ENCODE measurements at regions not wholly inside any gene's neighbourhood (a gene's known extent, or its start where the extent isn't known, plus 50 kb on each side); places are given as distances from the start of the nearest gene placed in this dataset.
"Not testable (repeated sequence)": the region's sequence is repeated elsewhere in the genome, so short reads cannot be mapped to it uniquely, and the experiment has no call there.

GRCh38 chr11:97087419-97087818 lies 697.6 kb downstream of the JRKL start:
- H3K4me2 ChIP-seq (ENCODE audit: insufficient read depth, low read length) = no peak overlapping the region
- H3K27ac ChIP-seq (ENCODE audit: low read depth, low read length) = no peak overlapping the region
- H3K79me2 ChIP-seq (ENCODE audit: insufficient read depth, low read length) = no peaks in the 10 kb centered on the region
- TF ChIP-seq, protein P1, sequence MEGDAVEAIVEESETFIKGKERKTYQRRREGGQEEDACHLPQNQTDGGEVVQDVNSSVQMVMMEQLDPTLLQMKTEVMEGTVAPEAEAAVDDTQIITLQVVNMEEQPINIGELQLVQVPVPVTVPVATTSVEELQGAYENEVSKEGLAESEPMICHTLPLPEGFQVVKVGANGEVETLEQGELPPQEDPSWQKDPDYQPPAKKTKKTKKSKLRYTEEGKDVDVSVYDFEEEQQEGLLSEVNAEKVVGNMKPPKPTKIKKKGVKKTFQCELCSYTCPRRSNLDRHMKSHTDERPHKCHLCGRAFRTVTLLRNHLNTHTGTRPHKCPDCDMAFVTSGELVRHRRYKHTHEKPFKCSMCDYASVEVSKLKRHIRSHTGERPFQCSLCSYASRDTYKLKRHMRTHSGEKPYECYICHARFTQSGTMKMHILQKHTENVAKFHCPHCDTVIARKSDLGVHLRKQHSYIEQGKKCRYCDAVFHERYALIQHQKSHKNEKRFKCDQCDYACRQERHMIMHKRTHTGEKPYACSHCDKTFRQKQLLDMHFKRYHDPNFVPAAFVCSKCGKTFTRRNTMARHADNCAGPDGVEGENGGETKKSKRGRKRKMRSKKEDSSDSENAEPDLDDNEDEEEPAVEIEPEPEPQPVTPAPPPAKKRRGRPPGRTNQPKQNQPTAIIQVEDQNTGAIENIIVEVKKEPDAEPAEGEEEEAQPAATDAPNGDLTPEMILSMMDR (IDR thresholded peaks at IDR 0.05; ENCODE audit: extremely low read depth, low read depth, low read length) = no peak
- no peaks in the 10 kb centered on the region for H3K27me3 ChIP-seq (ENCODE audit: insufficient read depth, low read length)
- H3K4me3 ChIP-seq (ENCODE audit: insufficient read depth, low read length) = no peak overlapping the region
- no peaks in the 10 kb centered on the region for H3K4me1 ChIP-seq (ENCODE audit: insufficient read depth, low read length)
- H2AFZ ChIP-seq (ENCODE audit: low read length) = no peak overlapping the region
- H3K36me3 ChIP-seq (ENCODE audit: insufficient read depth, low read length) = no peaks in the 10 kb centered on the region
- no peaks in the 10 kb centered on the region for H4K20me1 ChIP-seq (ENCODE audit: insufficient read depth, low read length)
- no peak for DNase-seq (ENCODE audit: insufficient read length, low spot score, missing footprints)
- H3K9me3 ChIP-seq (ENCODE audit: low read depth, low read length) = no peaks in the 10 kb centered on the region

GRCh38 chr11:97092823-97093222 lies 703.0 kb downstream of the JRKL start:
- Histone ChIP-seq H3K4me2 (ENCODE audit: insufficient read depth, low read length) (no peak overlapping the region), H4K20me1 (ENCODE audit: insufficient read depth, low read length) (no peaks in the 10 kb centered on the region), H3K79me2 (ENCODE audit: insufficient read depth, low read length) (no peaks in the 10 kb centered on the region), H2AFZ (ENCODE audit: low read length) (no peak overlapping the region), H3K9me3 (ENCODE audit: low read depth, low read length) (no peaks in the 10 kb centered on the region), H3K27me3 (ENCODE audit: insufficient read depth, low read length) (no peaks in the 10 kb centered on the region), H3K27ac (ENCODE audit: low read depth, low read length) (no peak overlapping the region), H3K4me3 (ENCODE audit: insufficient read depth, low read length) (no peak overlapping the region), H3K4me1 (ENCODE audit: insufficient read depth, low read length) (no peaks in the 10 kb centered on the region), H3K36me3 (ENCODE audit: insufficient read depth, low read length) (no peaks in the 10 kb centered on the region)
- TF ChIP-seq, protein P1 (IDR thresholded peaks at IDR 0.05; ENCODE audit: extremely low read depth, low read depth, low read length) = no peak
- no peak for DNase-seq (ENCODE audit: insufficient read length, low spot score, missing footprints)

GRCh38 chr11:97102180-97102579 lies 712.4 kb downstream of the JRKL start:
- not testable (repeated sequence) for H3K27ac ChIP-seq (ENCODE audit: low read depth, low read length); H3K27me3 ChIP-seq (ENCODE audit: insufficient read depth, low read length); H3K4me3 ChIP-seq (ENCODE audit: insufficient read depth, low read length); H3K9me3 ChIP-seq (ENCODE audit: low read depth, low read length); H4K20me1 ChIP-seq (ENCODE audit: insufficient read depth, low read length); H3K4me1 ChIP-seq (ENCODE audit: insufficient read depth, low read length); H3K4me2 ChIP-seq (ENCODE audit: insufficient read depth, low read length); DNase-seq (ENCODE audit: insufficient read length, low spot score, missing footprints); H3K36me3 ChIP-seq (ENCODE audit: insufficient read depth, low read length); H2AFZ ChIP-seq (ENCODE audit: low read length); H3K79me2 ChIP-seq (ENCODE audit: insufficient read depth, low read length)

GRCh38 chr11:97107604-97108003 lies 717.8 kb downstream of the JRKL start:
- Histone ChIP-seq H3K36me3 (ENCODE audit: insufficient read depth, low read length) (no peaks in the 10 kb centered on the region), H3K79me2 (ENCODE audit: insufficient read depth, low read length) (no peaks in the 10 kb centered on the region), H3K27me3 (ENCODE audit: insufficient read depth, low read length) (no peaks in the 10 kb centered on the region)

More at GRCh38 chr11:97107604-97108003, 717.8 kb downstream of the JRKL start:
- H3K4me3 ChIP-seq (ENCODE audit: insufficient read depth, low read length) = no peak overlapping the region
- H4K20me1 ChIP-seq (ENCODE audit: insufficient read depth, low read length) = no peaks in the 10 kb centered on the region
- H3K27ac ChIP-seq (ENCODE audit: low read depth, low read length) = no peak overlapping the region
- no peak overlapping the region for H2AFZ ChIP-seq (ENCODE audit: low read length)
- H3K9me3 ChIP-seq (ENCODE audit: low read depth, low read length) = no peaks in the 10 kb centered on the region
- no peak overlapping the region for H3K4me2 ChIP-seq (ENCODE audit: insufficient read depth, low read length)
- TF ChIP-seq, protein P1 (IDR thresholded peaks at IDR 0.05; ENCODE audit: extremely low read depth, low read depth, low read length) = no peak
- no peak for DNase-seq (ENCODE audit: insufficient read length, low spot score, missing footprints)
- no peaks in the 10 kb centered on the region for H3K4me1 ChIP-seq (ENCODE audit: insufficient read depth, low read length)

Data from osteoblast (primary cell).